ENCODE measurements at regions not wholly inside any gene's neighbourhood (a gene's known extent, or its start where the extent isn't known, plus 50 kb on each side); places are given as distances from the start of the nearest gene placed in this dataset.

- Histone ChIP-seq H3K23ac (ENCODE audit: low read depth, low read length) (no peak overlapping the region), H3K18ac (ENCODE audit: low read depth, low read length) (no peak overlapping the region), H2AK5ac (ENCODE audit: low read depth, low read length) (no peak overlapping the region), H2BK5ac (ENCODE audit: low read depth, low read length, poor library complexity, severe bottlenecking) (no peak overlapping the region), H3K56ac (ENCODE audit: extremely low read depth, insufficient read depth, low read length) (no peak overlapping the region), H3K4ac (ENCODE audit: low read depth, low read length) (no peak overlapping the region), H3K27me3 (ENCODE audit: control insufficient read depth, insufficient read depth, low read length) (no peaks in the 10 kb centered on the region), H3K9ac (ENCODE audit: low read depth, low read length) (no peak overlapping the region), H4K5ac (ENCODE audit: low read depth, low read length) (no peak overlapping the region), H2BK20ac (ENCODE audit: low read depth, low read length) (no peak overlapping the region), H4K91ac (ENCODE audit: insufficient read depth, low read depth, low read length) (no peak overlapping the region), H3K14ac (replicated peaks; ENCODE audit: low read depth, low read length) (no peak overlapping the region), H2BK120ac (ENCODE audit: low read depth, low read length) (no peak overlapping the region), H3K9me3 (ENCODE audit: control insufficient read depth, insufficient read depth, low read length) (peaks cover 6% of the 10 kb centered on the region), H3K79me1 (ENCODE audit: low read depth in 1 of 2, low read length in 2 of 2) (no peaks in the 10 kb centered on the region), H3K4me3 (ENCODE audit: insufficient read depth, low read depth, low read length) (no peak overlapping the region), H3K4me1 (ENCODE audit: control insufficient read depth, insufficient read depth, low read length) (no peaks in the 10 kb centered on the region), H2AFZ (replicated peaks; ENCODE audit: low read length, poor library complexity) (no peak overlapping the region), H2AK9ac (replicated peaks; ENCODE audit: low read depth, low read length, poor library complexity) (no peak overlapping the region), H4K8ac (ENCODE audit: low read depth in 2 of 2, low read length in 2 of 2) (no peak overlapping the region), H3K4me2 (ENCODE audit: low read depth, low read length) (no peak overlapping the region), H3K36me3 (ENCODE audit: control insufficient read depth, insufficient read depth, low read length) (no peaks in the 10 kb centered on the region), H3K27ac (ENCODE audit: insufficient read depth, low read length) (no peak overlapping the region), H2BK15ac (ENCODE audit: low read depth, low read length) (no peak overlapping the region), H3K9me1 (ENCODE audit: insufficient read depth, low read length) (no peaks in the 10 kb centered on the region), H4K20me1 (ENCODE audit: insufficient read depth, low read length) (no peaks in the 10 kb centered on the region)
- intact Hi-C loops (cut with micrococcal nuclease) (no loop called here), in situ Hi-C loops (cut with MboI; ENCODE audit: low sequenced_read_pairs) (no loop called here), dilution Hi-C loops (cut with HindIII; ENCODE audit: low sequenced_read_pairs, unreplicated experiment) (no loop called here)
- ChIA-PET CTCF (no interaction called here), POLR2A (ENCODE audit: unreplicated experiment) (no interaction called here)
- DNase-seq (no peak), ATAC-seq (ENCODE audit: low read depth) (no peak)
- WGBS, 2 experiments (ENCODE audit: extremely low coverage in 2 of 2, insufficient read length in 1 of 2) = 100% methylated on average over 1 of the region's 7 CpGs; no CpG with 5 or more reads in 1 of the 2 experiments
- no TSS peak for BruUV-seq (replicated peaks)
- TF ChIP-seq ELK1 (IDR thresholded peaks at IDR 0.05; ENCODE audit: borderline replicate concordance, low read depth, low read length) (no peak), POLR2A (IDR thresholded peaks at IDR 0.05; ENCODE audit: low read depth, low read length) (no peak), CTCF (conservative IDR thresholded peaks at IDR 0.05; ENCODE audit: low read depth, low read length) (no peak), RCOR1 (IDR thresholded peaks at IDR 0.05; ENCODE audit: insufficient replicate concordance, low read length) (no peak)
Measured at GRCh38 chr2:22942441-22942840, 442.5 kb upstream of the KLHL29 start.

Data from IMR-90 (cell line).